GM19351 (cell line): ENCODE measurements at regions not wholly inside any gene's neighbourhood (a gene's known extent, or its start where the extent isn't known, plus 50 kb on each side); places are given as distances from the start of the nearest gene placed in this dataset.

Source experiments
- ATAC-seq: cut with Tn5 transposase; IDR thresholded peaks from one replicate; pipeline ENCODE4 v1.9.1; 2021; ENCODE audit warnings: mild to moderate bottlenecking, moderate library complexity; ENCODE audit not compliant: unreplicated experiment

GRCh38 chr6:167766986-167767714 is 59.6 kb upstream of the AFDN start:
- ATAC-seq: no peak

DNA sequence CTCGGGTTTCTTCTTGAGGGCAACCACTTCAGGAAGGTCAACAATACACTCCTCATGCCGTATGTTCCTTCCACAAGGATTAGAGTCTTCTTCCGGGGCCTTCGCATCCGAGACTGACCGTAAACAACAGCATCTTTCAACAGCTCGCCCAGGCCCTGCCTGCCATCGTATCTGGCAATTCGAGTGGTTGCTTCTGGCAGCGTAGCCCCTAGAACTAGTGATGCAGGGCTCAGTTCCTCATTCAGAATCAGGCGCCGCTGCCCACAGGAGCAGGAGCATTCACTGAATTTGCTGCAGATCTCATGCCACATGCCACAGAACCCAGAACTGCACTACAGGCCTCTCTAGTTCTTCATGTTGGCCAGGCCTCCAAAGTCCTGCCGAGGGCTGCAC is 59.0 kb upstream of the AFDN start:
- ATAC-seq: no peak

- no peak for ATAC-seq
Measured at GRCh38 chr6:167768471-167769215, 58.1 kb upstream of the AFDN start.

GRCh38 chr6:167769408-167770190 is 57.1 kb upstream of the AFDN start:
- ATAC-seq: no peak

DNA sequence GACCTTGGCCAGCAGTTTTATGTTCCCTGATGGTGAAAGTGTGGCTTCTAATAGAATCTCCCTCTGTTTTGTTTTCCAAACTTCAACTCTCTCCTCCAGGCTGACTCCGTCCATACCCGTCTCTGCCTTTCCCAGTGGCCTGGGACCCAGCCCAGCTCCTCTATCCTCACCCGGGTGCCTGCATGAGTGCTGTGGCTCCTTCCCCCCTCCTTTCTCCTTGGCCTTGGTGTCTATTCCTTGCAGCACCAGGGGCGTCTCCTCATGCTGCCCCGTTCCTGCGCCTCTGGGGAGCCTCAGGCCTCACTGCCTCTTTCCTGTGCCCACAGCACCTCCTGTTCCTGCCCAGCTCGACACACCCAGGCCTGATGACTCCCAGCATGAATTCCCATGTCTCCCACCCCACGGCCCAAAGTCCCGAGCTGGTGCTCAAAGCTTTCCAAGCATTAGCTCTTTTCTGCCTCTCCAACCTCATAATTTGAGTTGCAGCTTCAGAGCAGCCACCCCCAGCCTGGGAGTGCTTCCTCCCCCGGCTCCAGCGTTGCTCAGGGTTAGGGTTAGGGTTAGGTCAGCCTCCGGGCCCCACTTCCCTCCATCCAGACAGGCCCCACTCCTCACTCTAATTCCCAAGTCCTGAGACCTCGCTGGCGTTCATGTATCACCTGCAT is 56.3 kb upstream of the AFDN start:
- no peak for ATAC-seq

DNA sequence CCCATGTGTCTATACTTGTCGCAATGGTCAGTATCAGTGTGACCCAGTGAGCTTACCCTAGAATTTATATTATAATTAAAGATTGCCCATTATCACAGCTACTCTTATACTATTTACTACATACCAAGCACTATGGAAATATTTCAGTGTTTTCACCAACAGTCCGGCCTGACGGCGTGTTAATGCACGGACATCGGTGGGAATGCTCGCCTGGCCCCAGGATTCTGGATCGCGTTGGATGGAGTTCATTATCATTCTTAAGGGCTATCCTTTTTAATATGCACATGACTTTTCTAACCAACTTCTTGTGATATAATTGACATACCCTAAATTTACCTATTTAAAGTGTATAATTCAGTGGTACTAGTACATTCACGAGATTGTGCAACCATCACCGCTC is 51.8 kb upstream of the AFDN start:
- ATAC-seq: no peak

GRCh38 chr6:167776906-167777627 is 49.6 kb upstream of the AFDN start:
- no peak for ATAC-seq
